ENCODE measurements at regions not wholly inside any gene's neighbourhood (a gene's known extent, or its start where the extent isn't known, plus 50 kb on each side); places are given as distances from the start of the nearest gene placed in this dataset.
"Not testable (repeated sequence)": the region's sequence is repeated elsewhere in the genome, so short reads cannot be mapped to it uniquely, and the experiment has no call there.

GRCh38 chr4:19577097-19577496 is 674.6 kb upstream of the SLIT2 start:
- no peak for DNase-seq

- DNase-seq, result no peak
These were observed 675.8 kb upstream of the SLIT2 start for GRCh38 chr4:19575924-19576323.

GRCh38 chr4:19566041-19566440 is 685.7 kb upstream of the SLIT2 start:
- DNase-seq, result no peak

GRCh38 chr4:19562456-19562855 is 689.2 kb upstream of the SLIT2 start:
- no peak for DNase-seq

GRCh38 chr4:19557161-19557560 is 694.5 kb upstream of the SLIT2 start:
- no peak for DNase-seq

GRCh38 chr4:19556276-19556675 is 695.4 kb upstream of the SLIT2 start:
- not testable (repeated sequence) for DNase-seq

- no peak for DNase-seq
These were observed 704.2 kb upstream of the SLIT2 start for GRCh38 chr4:19547463-19547862.

GRCh38 chr4:19544446-19545125 is 707.1 kb upstream of the SLIT2 start:
- DNase-seq, result no peak

- DNase-seq, result no peak
These were observed 710.7 kb upstream of the SLIT2 start for GRCh38 chr4:19540859-19541540.

- DNase-seq, result no peak
These were observed 712.5 kb upstream of the SLIT2 start for GRCh38 chr4:19539201-19539600.

- no peak for DNase-seq
These were observed 717.5 kb upstream of the SLIT2 start for GRCh38 chr4:19534159-19534558.

GRCh38 chr4:19531906-19532848 is 719.5 kb upstream of the SLIT2 start:
- no peak for DNase-seq

- DNase-seq, result no peak
These were observed 727.7 kb upstream of the SLIT2 start for GRCh38 chr4:19523964-19524363.

- DNase-seq, result no peak
These were observed 728.7 kb upstream of the SLIT2 start for GRCh38 chr4:19522966-19523365.

GRCh38 chr4:19520939-19521520 is 730.7 kb upstream of the SLIT2 start:
- DNase-seq, result no peak

- DNase-seq, result no peak
These were observed 737.2 kb upstream of the SLIT2 start for GRCh38 chr4:19514276-19515070.

GRCh38 chr4:19512086-19512485 is 739.6 kb upstream of the SLIT2 start:
- DNase-seq, result no peak

GRCh38 chr4:19510993-19511392 is 740.7 kb upstream of the SLIT2 start:
- DNase-seq, result no peak

GRCh38 chr4:19508442-19508841 is 743.3 kb upstream of the SLIT2 start:
- DNase-seq, result no peak

- DNase-seq, result no peak
These were observed 754.0 kb upstream of the SLIT2 start for GRCh38 chr4:19497705-19498104.

- no peak for DNase-seq
These were observed 754.9 kb upstream of the SLIT2 start for GRCh38 chr4:19496756-19497155.

GRCh38 chr4:19494961-19495360 is 756.7 kb upstream of the SLIT2 start:
- DNase-seq, result no peak
